GM23338 (cell line): ENCODE measurements at regions not wholly inside any gene's neighbourhood (a gene's known extent, or its start where the extent isn't known, plus 50 kb on each side); places are given as distances from the start of the nearest gene placed in this dataset.

Experiments used
- ATAC-seq: fragments of 200-7000 bp; cut with Tn5 transposase; 3 replicates; pipeline ENCODE4 v1.9.1; 2020
- DNase-seq: peaks from one replicate; pipeline ENCODE4 v3.0.0-alpha.2; 2015; ENCODE audit warnings: low spot score
- H2AFZ ChIP-seq: fragments of 200-600 bp; sonication (generic); 2 replicates; pipeline ENCODE4 v1.8.0; 2016; ENCODE audit warnings: antibody characterized with exemption, mild to moderate bottlenecking, moderate library complexity
- H3F3A ChIP-seq: fragments of 200-600 bp; sonication (generic); replicated peaks from 2 replicates; pipeline ENCODE4 v1.8.0; 2017; ENCODE audit warnings: antibody characterized with exemption, mixed run types, low read depth
- H3K27ac ChIP-seq: fragments of 200-600 bp; sonication (generic); 2 replicates; pipeline ENCODE4 v1.6.1; 2016; ENCODE audit warnings: low read depth
- H3K27me3 ChIP-seq: fragments of 200-600 bp; sonication (generic); 2 replicates; pipeline ENCODE4 v1.8.0; 2016; ENCODE audit warnings: mild to moderate bottlenecking, mixed run types, moderate library complexity; ENCODE audit not compliant: insufficient read depth
- H3K36me3 ChIP-seq: fragments of 200-600 bp; sonication (generic); 2 replicates; pipeline ENCODE4 v1.8.0; 2016; ENCODE audit warnings: mild to moderate bottlenecking; ENCODE audit not compliant: insufficient read depth
- H3K4me1 ChIP-seq: fragments of 200-600 bp; sonication (generic); 2 replicates; pipeline ENCODE4 v1.8.0; 2016; ENCODE audit warnings: mild to moderate bottlenecking, moderate library complexity; ENCODE audit not compliant: insufficient read depth
- H3K4me2 ChIP-seq: fragments of 200-600 bp; sonication (generic); 2 replicates; pipeline ENCODE4 v1.7.1; 2017; ENCODE audit warnings: mixed run types
- H3K4me3 ChIP-seq: fragments of 200-600 bp; sonication (generic); 2 replicates; pipeline ENCODE4 v1.6.1; 2016; ENCODE audit warnings: mixed run types
- H3K79me2 ChIP-seq: fragments of 200-600 bp; sonication (generic); replicated peaks from 2 replicates; pipeline ENCODE4 v1.8.0; 2017; ENCODE audit warnings: mild to moderate bottlenecking; ENCODE audit not compliant: insufficient read depth
- H3K9me2 ChIP-seq: fragments of 200-600 bp; sonication (generic); 2 replicates; pipeline ENCODE4 v1.8.0; 2017; ENCODE audit not compliant: insufficient read depth
- H4K20me1 ChIP-seq: fragments of 200-600 bp; sonication (generic); replicated peaks from 2 replicates; pipeline ENCODE4 v1.8.0; 2017; ENCODE audit warnings: mild to moderate bottlenecking; ENCODE audit not compliant: insufficient read depth
- H3K27ac Mint-ChIP-seq: 2 replicates; pipeline ENCODE4 v1.8.0; 2020; ENCODE audit warnings: inconsistent platforms, mild to moderate bottlenecking, moderate library complexity, mixed read lengths
- H3K27me3 Mint-ChIP-seq: 3 replicates; pipeline ENCODE4 v1.8.0; 2022; ENCODE audit warnings: low read depth, mild to moderate bottlenecking, moderate library complexity, mixed read lengths, inconsistent platforms; ENCODE audit not compliant: insufficient read depth, poor library complexity
- H3K36me3 Mint-ChIP-seq: 3 replicates; pipeline ENCODE4 v1.8.0; 2021; ENCODE audit warnings: low read depth, mild to moderate bottlenecking, inconsistent platforms, moderate library complexity, mixed read lengths
- H3K4me1 Mint-ChIP-seq: 3 replicates; pipeline ENCODE4 v1.8.0; 2020; ENCODE audit warnings: mild to moderate bottlenecking, inconsistent platforms, mixed read lengths
- H3K4me3 Mint-ChIP-seq: 3 replicates; pipeline ENCODE4 v1.8.0; 2021; ENCODE audit warnings: moderate library complexity, mild to moderate bottlenecking, inconsistent platforms, mixed read lengths
- H3K9me3 Mint-ChIP-seq: 3 replicates; pipeline ENCODE4 v1.8.0; 2020; ENCODE audit warnings: moderate library complexity, mild to moderate bottlenecking, inconsistent platforms, mixed read lengths
- CREB1 ChIP-seq: fragments of 250-450 bp; sonication (Bioruptor Pico); IDR thresholded peaks from 2 replicates; pipeline ENCODE4 v1.5.0; 2020; ENCODE audit warnings: low read depth, mild to moderate bottlenecking, moderate library complexity
- CTCF ChIP-seq, 2 experiments: fragments of 200-600 bp in 1 of 2; sonication (generic) in 1 of 2; conservative IDR thresholded peaks; 2 replicates each; pipeline versions ENCODE4 v1.5.1 to v1.6.1; 2016 to 2017; ENCODE audit warnings: antibody characterized with exemption in 2 of 2, low read depth in 2 of 2, mild to moderate bottlenecking in 2 of 2, moderate library complexity in 1 of 2
- EZH2phosphoT487 ChIP-seq: fragments of 200-600 bp; sonication (generic); IDR thresholded peaks from one replicate; pipeline ENCODE4 v1.8.1; 2018; ENCODE audit warnings: antibody characterized with exemption; ENCODE audit not compliant: unreplicated experiment
- NANOG ChIP-seq: IDR thresholded peaks from 2 replicates; pipeline ENCODE4 v1.6.1; 2016; ENCODE audit warnings: antibody characterized with exemption, borderline replicate concordance
- POLR2AphosphoS5 ChIP-seq: IDR thresholded peaks from 2 replicates; pipeline ENCODE4 v1.6.1; 2016; ENCODE audit warnings: antibody characterized with exemption, low read depth
- STAT1 ChIP-seq: IDR thresholded peaks from one replicate; pipeline ENCODE4 v1.6.1; 2016; ENCODE audit warnings: antibody characterized with exemption; ENCODE audit not compliant: unreplicated experiment
- ZNF114 ChIP-seq: fragments of 250-450 bp; sonication (Bioruptor Pico); IDR thresholded peaks from 2 replicates; pipeline ENCODE4 v1.5.0; 2020; ENCODE audit warnings: mild to moderate bottlenecking, moderate library complexity
- ZNF331 ChIP-seq: fragments of 250-450 bp; sonication (Bioruptor Pico); IDR thresholded peaks from 2 replicates; pipeline ENCODE4 v1.5.0; 2020; ENCODE audit warnings: low read depth, mild to moderate bottlenecking, moderate library complexity
- TF ChIP-seq, protein P1 (sequence below): IDR thresholded peaks from one replicate; pipeline ENCODE4 v1.6.1; 2018; ENCODE audit warnings: antibody characterized with exemption; ENCODE audit not compliant: unreplicated experiment

GRCh38 chr12:115422845-115423545, 739.0 kb upstream of the TBX3 start (continued):
- TF ChIP-seq NANOG (no peak), POLR2AphosphoS5 (no peak), EZH2phosphoT487 (no peak), CREB1 (no peak)
- TF ChIP-seq, protein P1, sequence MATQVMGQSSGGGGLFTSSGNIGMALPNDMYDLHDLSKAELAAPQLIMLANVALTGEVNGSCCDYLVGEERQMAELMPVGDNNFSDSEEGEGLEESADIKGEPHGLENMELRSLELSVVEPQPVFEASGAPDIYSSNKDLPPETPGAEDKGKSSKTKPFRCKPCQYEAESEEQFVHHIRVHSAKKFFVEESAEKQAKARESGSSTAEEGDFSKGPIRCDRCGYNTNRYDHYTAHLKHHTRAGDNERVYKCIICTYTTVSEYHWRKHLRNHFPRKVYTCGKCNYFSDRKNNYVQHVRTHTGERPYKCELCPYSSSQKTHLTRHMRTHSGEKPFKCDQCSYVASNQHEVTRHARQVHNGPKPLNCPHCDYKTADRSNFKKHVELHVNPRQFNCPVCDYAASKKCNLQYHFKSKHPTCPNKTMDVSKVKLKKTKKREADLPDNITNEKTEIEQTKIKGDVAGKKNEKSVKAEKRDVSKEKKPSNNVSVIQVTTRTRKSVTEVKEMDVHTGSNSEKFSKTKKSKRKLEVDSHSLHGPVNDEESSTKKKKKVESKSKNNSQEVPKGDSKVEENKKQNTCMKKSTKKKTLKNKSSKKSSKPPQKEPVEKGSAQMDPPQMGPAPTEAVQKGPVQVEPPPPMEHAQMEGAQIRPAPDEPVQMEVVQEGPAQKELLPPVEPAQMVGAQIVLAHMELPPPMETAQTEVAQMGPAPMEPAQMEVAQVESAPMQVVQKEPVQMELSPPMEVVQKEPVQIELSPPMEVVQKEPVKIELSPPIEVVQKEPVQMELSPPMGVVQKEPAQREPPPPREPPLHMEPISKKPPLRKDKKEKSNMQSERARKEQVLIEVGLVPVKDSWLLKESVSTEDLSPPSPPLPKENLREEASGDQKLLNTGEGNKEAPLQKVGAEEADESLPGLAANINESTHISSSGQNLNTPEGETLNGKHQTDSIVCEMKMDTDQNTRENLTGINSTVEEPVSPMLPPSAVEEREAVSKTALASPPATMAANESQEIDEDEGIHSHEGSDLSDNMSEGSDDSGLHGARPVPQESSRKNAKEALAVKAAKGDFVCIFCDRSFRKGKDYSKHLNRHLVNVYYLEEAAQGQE = no peak

DNA sequence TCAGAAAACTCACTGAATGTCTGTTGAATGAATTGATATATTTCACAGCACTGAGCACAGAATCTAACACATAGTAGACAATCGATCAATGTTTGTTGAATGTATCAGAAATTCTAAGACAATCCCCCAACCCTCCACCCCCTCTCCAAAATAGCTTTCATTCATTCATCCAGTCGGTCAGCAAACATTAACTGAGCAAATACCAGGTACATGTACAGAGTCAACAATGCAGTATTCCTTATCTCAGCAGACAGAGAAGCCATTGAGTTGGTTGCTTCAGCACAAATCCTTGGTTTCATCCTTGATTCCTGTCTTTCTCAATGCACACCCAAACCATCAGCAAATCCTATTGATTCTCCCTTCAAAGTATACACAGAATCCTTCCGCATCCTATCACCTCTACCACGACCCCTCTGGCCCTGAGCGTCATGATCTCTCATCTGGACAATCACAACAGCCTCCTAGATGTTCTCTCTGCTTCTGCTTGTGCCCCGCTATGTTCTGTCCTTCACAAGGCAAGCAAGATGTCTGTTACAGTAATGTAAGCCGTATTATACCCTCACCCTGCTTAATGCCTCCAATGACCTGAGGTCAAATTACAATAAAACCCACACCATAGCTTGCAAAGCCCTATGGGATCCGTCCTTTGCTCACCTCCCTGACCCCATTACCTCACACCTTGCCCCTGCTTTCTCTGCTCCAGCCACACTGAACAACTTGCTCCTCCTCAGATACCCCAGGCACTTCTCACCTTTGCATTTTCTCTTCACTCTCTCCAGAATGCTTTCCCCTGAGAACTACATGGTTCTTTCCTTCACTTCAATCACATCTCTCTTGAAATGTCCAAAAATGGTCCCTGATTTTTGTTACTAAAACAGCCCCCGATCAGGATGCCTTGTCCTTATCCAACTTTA, 738.1 kb upstream of the TBX3 start:
- Histone ChIP-seq H3K79me2 (no peaks in the 10 kb centered on the region), H3K4me1 (no peaks in the 10 kb centered on the region; the same call in 1 of the 2 replicates), H3K4me2 (no peak overlapping the region), H3K27ac (no peak overlapping the region), H3K9me2 (no peaks in the 10 kb centered on the region), H3F3A (no peaks in the 10 kb centered on the region), H3K36me3 (no peaks in the 10 kb centered on the region), H2AFZ (0 out of 2 replicates have a peak overlapping the region, but pooled peaks have one; percentile 10), H4K20me1 (no peaks in the 10 kb centered on the region), H3K27me3 (no peaks in the 10 kb centered on the region), H3K4me3 (no peak overlapping the region)
- ATAC-seq (no peak), DNase-seq (no peak)
- Mint-ChIP-seq H3K4me1 (0 out of 3 replicates have a peak, but pooled peaks cover 2% of the 10 kb centered on the region), H3K27ac (no peak overlapping the region), H3K36me3 (no peaks in the 10 kb centered on the region), H3K9me3 (no peaks in the 10 kb centered on the region), H3K27me3 (no peaks in the 10 kb centered on the region), H3K4me3 (no peak overlapping the region)
- TF ChIP-seq POLR2AphosphoS5 (no peak), CREB1 (no peak), ZNF114 (CRISPR knock-in tag) (no peak), NANOG (no peak), CTCF (conservative IDR thresholded peaks at IDR 0.05; ENCODE audit: low read depth in 2 of 2) (no peak), STAT1 (no peak), EZH2phosphoT487 (no peak), ZNF331 (CRISPR knock-in tag) (no peak)
- TF ChIP-seq, protein P1 = no peak
